Glutamatergic neuron (in vitro differentiated cells): ENCODE measurements at regions not wholly inside any gene's neighbourhood (a gene's known extent, or its start where the extent isn't known, plus 50 kb on each side); places are given as distances from the start of the nearest gene placed in this dataset.

Experiments
- DNase-seq: peaks from one replicate; pipeline ENCODE4 v3.0.0; 2022
- H3K27ac Mint-ChIP-seq: one replicate; pipeline ENCODE4 v1.8.0; 2020; ENCODE audit warnings: mild to moderate bottlenecking, mixed read lengths, inconsistent platforms; ENCODE audit not compliant: unreplicated experiment
- H3K27me3 Mint-ChIP-seq: one replicate; pipeline ENCODE4 v1.8.0; 2020; ENCODE audit warnings: mild to moderate bottlenecking, moderate library complexity, mixed read lengths, inconsistent platforms; ENCODE audit not compliant: unreplicated experiment
- H3K36me3 Mint-ChIP-seq: one replicate; pipeline ENCODE4 v1.8.0; 2020; ENCODE audit warnings: mild to moderate bottlenecking, mixed read lengths, inconsistent platforms; ENCODE audit not compliant: unreplicated experiment
- H3K4me1 Mint-ChIP-seq: one replicate; pipeline ENCODE4 v1.8.0; 2020; ENCODE audit warnings: mild to moderate bottlenecking, low read depth, mixed read lengths, inconsistent platforms; ENCODE audit not compliant: unreplicated experiment
- H3K4me3 Mint-ChIP-seq: one replicate; pipeline ENCODE4 v1.8.0; 2020; ENCODE audit warnings: mild to moderate bottlenecking, mixed read lengths, inconsistent platforms; ENCODE audit not compliant: unreplicated experiment
- H3K9me3 Mint-ChIP-seq: one replicate; pipeline ENCODE4 v1.8.0; 2020; ENCODE audit warnings: mild to moderate bottlenecking, moderate library complexity, mixed read lengths, inconsistent platforms; ENCODE audit not compliant: unreplicated experiment
- TF ChIP-seq, protein P1 (sequence below): fragments of 200-600 bp; sonication (generic); IDR thresholded peaks from one replicate; pipeline ENCODE4 v1.5.0; 2021; ENCODE audit not compliant: partially characterized antibody, unreplicated experiment

DNA sequence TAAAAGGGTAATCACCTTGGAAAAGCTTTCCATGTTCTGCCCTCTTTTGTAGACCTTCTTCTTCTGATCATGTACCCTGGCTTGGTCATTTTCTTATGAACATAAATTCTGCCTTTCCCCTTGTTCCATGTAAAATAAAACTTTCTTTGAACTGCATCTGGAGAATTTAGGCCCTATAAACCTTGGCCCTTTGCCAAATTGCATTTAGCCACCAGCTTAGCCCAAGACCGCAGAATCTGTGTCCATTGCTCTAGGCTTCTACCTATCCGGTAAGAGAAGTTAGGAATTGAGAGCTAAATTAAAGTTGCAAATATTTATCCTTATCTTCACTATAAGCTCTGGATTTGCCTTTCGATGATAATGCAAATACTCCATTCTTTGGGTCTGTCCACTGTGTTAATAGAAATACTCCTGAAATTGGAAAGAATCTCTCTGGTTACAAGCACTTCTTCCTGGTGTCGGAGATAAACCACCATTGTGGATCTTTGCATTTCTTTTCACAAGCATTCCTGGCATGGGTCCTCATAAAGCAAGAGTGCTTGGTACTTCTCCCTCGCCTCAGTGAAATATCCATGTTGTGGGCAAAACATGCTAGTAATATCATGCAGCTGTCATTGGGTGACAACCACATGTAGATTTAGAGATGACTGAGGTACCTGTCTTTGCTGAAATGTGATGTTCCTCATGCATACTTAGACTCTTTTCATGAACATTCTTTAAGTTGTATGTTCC lies 698.0 kb upstream of the WWC1 start:
- TF ChIP-seq, protein P1, sequence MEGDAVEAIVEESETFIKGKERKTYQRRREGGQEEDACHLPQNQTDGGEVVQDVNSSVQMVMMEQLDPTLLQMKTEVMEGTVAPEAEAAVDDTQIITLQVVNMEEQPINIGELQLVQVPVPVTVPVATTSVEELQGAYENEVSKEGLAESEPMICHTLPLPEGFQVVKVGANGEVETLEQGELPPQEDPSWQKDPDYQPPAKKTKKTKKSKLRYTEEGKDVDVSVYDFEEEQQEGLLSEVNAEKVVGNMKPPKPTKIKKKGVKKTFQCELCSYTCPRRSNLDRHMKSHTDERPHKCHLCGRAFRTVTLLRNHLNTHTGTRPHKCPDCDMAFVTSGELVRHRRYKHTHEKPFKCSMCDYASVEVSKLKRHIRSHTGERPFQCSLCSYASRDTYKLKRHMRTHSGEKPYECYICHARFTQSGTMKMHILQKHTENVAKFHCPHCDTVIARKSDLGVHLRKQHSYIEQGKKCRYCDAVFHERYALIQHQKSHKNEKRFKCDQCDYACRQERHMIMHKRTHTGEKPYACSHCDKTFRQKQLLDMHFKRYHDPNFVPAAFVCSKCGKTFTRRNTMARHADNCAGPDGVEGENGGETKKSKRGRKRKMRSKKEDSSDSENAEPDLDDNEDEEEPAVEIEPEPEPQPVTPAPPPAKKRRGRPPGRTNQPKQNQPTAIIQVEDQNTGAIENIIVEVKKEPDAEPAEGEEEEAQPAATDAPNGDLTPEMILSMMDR, result no peak
- no peak for DNase-seq
- Mint-ChIP-seq H3K36me3 (no peaks in the 10 kb centered on the region), H3K4me3 (no peak overlapping the region), H3K4me1 (no peaks in the 10 kb centered on the region), H3K27me3 (no peaks in the 10 kb centered on the region), H3K9me3 (no peaks in the 10 kb centered on the region), H3K27ac (no peak overlapping the region)

DNA sequence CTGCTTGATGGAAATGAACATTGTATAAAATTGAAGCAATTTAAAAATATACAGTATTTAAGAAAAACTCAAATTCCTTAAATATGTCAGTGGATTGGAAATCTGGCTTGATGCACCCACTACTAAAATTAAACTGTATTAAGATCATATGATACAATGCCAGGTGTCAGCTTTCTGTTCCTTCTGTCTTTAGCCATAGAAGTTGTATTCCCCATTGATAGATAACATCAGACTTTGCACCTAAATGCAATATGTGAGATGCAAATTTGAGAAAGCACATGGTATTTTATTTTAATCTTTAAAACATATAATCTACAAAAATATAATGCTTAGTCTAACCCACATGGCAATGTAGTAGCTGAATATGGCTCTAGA lies 697.4 kb upstream of the WWC1 start:
- Mint-ChIP-seq H3K27me3 (no peaks in the 10 kb centered on the region), H3K27ac (no peak overlapping the region), H3K9me3 (no peaks in the 10 kb centered on the region), H3K4me3 (no peak overlapping the region), H3K36me3 (no peaks in the 10 kb centered on the region), H3K4me1 (no peaks in the 10 kb centered on the region)
- DNase-seq, result no peak
- TF ChIP-seq, protein P1, result no peak

- no peak for DNase-seq
- TF ChIP-seq, protein P1, result no peak
- Mint-ChIP-seq H3K9me3 (no peaks in the 10 kb centered on the region), H3K27me3 (no peaks in the 10 kb centered on the region), H3K27ac (no peak overlapping the region), H3K36me3 (no peaks in the 10 kb centered on the region), H3K4me3 (no peak overlapping the region), H3K4me1 (no peaks in the 10 kb centered on the region)
Observed at GRCh38 chr5:167594750-167595149, 696.7 kb upstream of the WWC1 start.

DNA sequence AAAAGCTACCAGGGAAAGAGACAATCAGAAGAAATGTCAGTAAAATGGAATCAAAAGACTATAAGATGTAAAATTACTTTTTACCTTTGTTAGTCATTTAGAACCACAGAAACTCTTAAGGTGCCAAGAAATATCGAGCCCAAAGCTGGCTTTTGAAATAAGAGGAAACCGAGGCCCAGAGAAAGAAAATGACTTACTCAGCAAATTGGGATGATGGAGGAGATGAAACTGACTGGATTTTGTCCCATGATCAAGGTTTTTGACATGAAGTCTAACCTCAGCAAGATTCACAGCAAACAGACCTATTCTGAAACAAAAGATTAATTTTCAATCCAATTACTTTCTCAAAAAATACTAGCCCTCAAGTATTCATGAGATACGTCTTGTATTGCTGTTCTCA lies 696.2 kb upstream of the WWC1 start:
- Mint-ChIP-seq H3K4me1 (no peaks in the 10 kb centered on the region), H3K36me3 (no peaks in the 10 kb centered on the region), H3K27ac (no peak overlapping the region), H3K27me3 (no peaks in the 10 kb centered on the region), H3K9me3 (no peaks in the 10 kb centered on the region), H3K4me3 (no peak overlapping the region)
- no peak for DNase-seq
- TF ChIP-seq, protein P1, result no peak

- DNase-seq, result no peak
- Mint-ChIP-seq H3K4me1 (peaks cover 4% of the 10 kb centered on the region), H3K36me3 (no peaks in the 10 kb centered on the region), H3K27ac (no peak overlapping the region), H3K27me3 (no peaks in the 10 kb centered on the region), H3K9me3 (no peaks in the 10 kb centered on the region), H3K4me3 (no peak overlapping the region)
- TF ChIP-seq, protein P1, result no peak
Observed at GRCh38 chr5:167598166-167598565, 693.3 kb upstream of the WWC1 start.
